ENCODE measurements at regions not wholly inside any gene's neighbourhood (a gene's known extent, or its start where the extent isn't known, plus 50 kb on each side); places are given as distances from the start of the nearest gene placed in this dataset.

DNA sequence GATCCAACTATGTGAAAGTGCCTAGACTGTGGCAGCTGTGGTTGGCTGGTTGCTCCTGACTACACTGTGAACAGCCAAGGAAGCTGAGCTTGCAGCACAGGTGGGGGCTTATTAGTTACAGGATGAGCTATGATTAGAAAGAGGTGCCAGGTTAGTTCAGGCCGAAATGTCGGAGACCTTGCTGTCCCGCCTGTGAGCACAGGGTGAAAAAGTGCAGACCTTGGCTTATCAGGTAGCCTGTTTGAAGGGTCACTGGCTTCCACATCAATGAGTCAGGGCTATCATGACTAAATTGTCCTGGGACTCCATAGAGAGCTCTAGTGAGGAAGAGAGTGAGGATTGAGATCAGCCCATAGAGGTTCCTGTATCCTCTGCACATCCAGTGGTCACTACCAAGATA lies 114.3 kb upstream of the PLPPR1 start:
- H3K4me3 ChIP-seq, result no peak overlapping the region
- no peaks in the 10 kb centered on the region for H3K4me1 ChIP-seq
- TF ChIP-seq POLR2A (IDR thresholded peaks at IDR 0.05), result no peak
- TF ChIP-seq, protein P1, sequence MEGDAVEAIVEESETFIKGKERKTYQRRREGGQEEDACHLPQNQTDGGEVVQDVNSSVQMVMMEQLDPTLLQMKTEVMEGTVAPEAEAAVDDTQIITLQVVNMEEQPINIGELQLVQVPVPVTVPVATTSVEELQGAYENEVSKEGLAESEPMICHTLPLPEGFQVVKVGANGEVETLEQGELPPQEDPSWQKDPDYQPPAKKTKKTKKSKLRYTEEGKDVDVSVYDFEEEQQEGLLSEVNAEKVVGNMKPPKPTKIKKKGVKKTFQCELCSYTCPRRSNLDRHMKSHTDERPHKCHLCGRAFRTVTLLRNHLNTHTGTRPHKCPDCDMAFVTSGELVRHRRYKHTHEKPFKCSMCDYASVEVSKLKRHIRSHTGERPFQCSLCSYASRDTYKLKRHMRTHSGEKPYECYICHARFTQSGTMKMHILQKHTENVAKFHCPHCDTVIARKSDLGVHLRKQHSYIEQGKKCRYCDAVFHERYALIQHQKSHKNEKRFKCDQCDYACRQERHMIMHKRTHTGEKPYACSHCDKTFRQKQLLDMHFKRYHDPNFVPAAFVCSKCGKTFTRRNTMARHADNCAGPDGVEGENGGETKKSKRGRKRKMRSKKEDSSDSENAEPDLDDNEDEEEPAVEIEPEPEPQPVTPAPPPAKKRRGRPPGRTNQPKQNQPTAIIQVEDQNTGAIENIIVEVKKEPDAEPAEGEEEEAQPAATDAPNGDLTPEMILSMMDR (IDR thresholded peaks at IDR 0.05), result no peak
- TF ChIP-seq EP300 (IDR thresholded peaks at IDR 0.05), result no peak
- no peak for TF ChIP-seq POLR2AphosphoS5 (IDR thresholded peaks at IDR 0.05)
- H3K9me3 ChIP-seq, result no peaks in the 10 kb centered on the region
- no peaks in the 10 kb centered on the region for H3K36me3 ChIP-seq
- 67 to 89% methylated on average over 1 to 3 of the region's 3 CpGs for WGBS, 2 donors (ENCODE audit: low coverage in 1 of 2)
- ATAC-seq, result no peak
- H3K27me3 ChIP-seq, result no peaks in the 10 kb centered on the region
- no peak overlapping the region for H3K27ac ChIP-seq

DNA sequence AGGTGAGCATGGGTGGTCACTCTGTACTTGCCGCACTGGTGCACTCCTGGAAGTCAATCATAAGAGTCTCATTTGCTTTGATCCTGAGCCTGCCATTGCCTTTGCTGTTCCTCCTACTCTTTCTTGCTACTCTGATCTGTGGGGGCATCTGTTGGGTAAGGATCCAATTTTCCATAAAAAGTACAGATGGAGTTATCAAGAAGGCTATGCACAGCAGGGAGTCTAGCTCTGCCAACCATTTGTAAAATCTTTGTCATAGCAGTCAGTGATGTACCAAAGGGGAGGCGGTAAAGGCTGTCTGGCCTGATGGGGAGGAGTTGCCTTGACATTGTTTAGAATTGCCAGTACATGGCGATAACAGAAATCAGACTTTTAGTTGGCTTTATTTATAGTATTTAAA lies 109.0 kb upstream of the PLPPR1 start:
- no peak overlapping the region for H3K4me3 ChIP-seq
- no peaks in the 10 kb centered on the region for H3K4me1 ChIP-seq
- TF ChIP-seq POLR2A (IDR thresholded peaks at IDR 0.05) (no peak), POLR2AphosphoS5 (IDR thresholded peaks at IDR 0.05) (no peak)
- TF ChIP-seq, protein P1 (IDR thresholded peaks at IDR 0.05), result no peak
- no peaks in the 10 kb centered on the region for H3K36me3 ChIP-seq
- no peak for ATAC-seq
- WGBS, 2 donors (ENCODE audit: low coverage in 1 of 2), result 68 to 90% methylated on average over 3 of the region's 3 CpGs
- H3K27me3 ChIP-seq, result no peaks in the 10 kb centered on the region
- H3K27ac ChIP-seq, result no peak overlapping the region
- H3K9me3 ChIP-seq, result no peaks in the 10 kb centered on the region

GRCh38 chr9:100926366-100926765 lies 102.2 kb upstream of the PLPPR1 start:
- no peaks in the 10 kb centered on the region for H3K36me3 ChIP-seq
- no peak overlapping the region for H3K27ac ChIP-seq
- no peaks in the 10 kb centered on the region for H3K9me3 ChIP-seq
- no peak for ATAC-seq
- no peak overlapping the region for H3K4me3 ChIP-seq
- no peaks in the 10 kb centered on the region for H3K27me3 ChIP-seq
- TF ChIP-seq POLR2AphosphoS5 (IDR thresholded peaks at IDR 0.05), result no peak
- TF ChIP-seq, protein P1 (IDR thresholded peaks at IDR 0.05), result no peak
- TF ChIP-seq EP300 (IDR thresholded peaks at IDR 0.05), result no peak
- TF ChIP-seq POLR2A (IDR thresholded peaks at IDR 0.05), result no peak
- no peaks in the 10 kb centered on the region for H3K4me1 ChIP-seq
- WGBS, 2 donors (ENCODE audit: low coverage in 1 of 2), result 55 to 81% methylated on average over 2 of the region's 2 CpGs

- no peaks in the 10 kb centered on the region for H3K27me3 ChIP-seq
- TF ChIP-seq POLR2AphosphoS5 (IDR thresholded peaks at IDR 0.05) (no peak), POLR2A (IDR thresholded peaks at IDR 0.05) (no peak), EP300 (IDR thresholded peaks at IDR 0.05) (no peak)
- TF ChIP-seq, protein P1 (IDR thresholded peaks at IDR 0.05), result no peak
- no peaks in the 10 kb centered on the region for H3K9me3 ChIP-seq
- ATAC-seq, result no peak
- 90 to 100% methylated on average over 2 of the region's 2 CpGs for WGBS, 2 donors (ENCODE audit: low coverage in 1 of 2)
- H3K4me1 ChIP-seq, result no peaks in the 10 kb centered on the region
- no peak overlapping the region for H3K4me3 ChIP-seq
- H3K27ac ChIP-seq, result no peak overlapping the region
- no peaks in the 10 kb centered on the region for H3K36me3 ChIP-seq
Observed at GRCh38 chr9:100927763-100928162, 100.8 kb upstream of the PLPPR1 start.

- H3K4me3 ChIP-seq, result no peak overlapping the region
- no peaks in the 10 kb centered on the region for H3K4me1 ChIP-seq
- no peak for ATAC-seq
- TF ChIP-seq POLR2A (IDR thresholded peaks at IDR 0.05) (no peak), EP300 (IDR thresholded peaks at IDR 0.05) (no peak), POLR2AphosphoS5 (IDR thresholded peaks at IDR 0.05) (no peak)
- peaks cover 0 to 6% (median 0%) of the 10 kb centered on the region in 3 donors for H3K9me3 ChIP-seq
- WGBS, 2 donors (ENCODE audit: low coverage in 1 of 2), result 60% methylated on average over 2 of the region's 2 CpGs
- H3K27me3 ChIP-seq, result no peaks in the 10 kb centered on the region
- no peak overlapping the region for H3K27ac ChIP-seq
- H3K36me3 ChIP-seq, result no peaks in the 10 kb centered on the region
Observed at GRCh38 chr9:100933656-100934055, 94.9 kb upstream of the PLPPR1 start.

Data from gastroesophageal sphincter (tissue), 4 donors.